GM23338 (cell line): ENCODE measurements at regions not wholly inside any gene's neighbourhood (a gene's known extent, or its start where the extent isn't known, plus 50 kb on each side); places are given as distances from the start of the nearest gene placed in this dataset.

Experiments
- CREB1 ChIP-seq: fragments of 250-450 bp; sonication (Bioruptor Pico); IDR thresholded peaks from 2 replicates; pipeline ENCODE4 v1.5.0; 2020; ENCODE audit warnings: low read depth, mild to moderate bottlenecking, moderate library complexity
- ETS1 ChIP-seq: IDR thresholded peaks from 2 replicates; pipeline ENCODE4 v1.6.1; 2016; ENCODE audit warnings: antibody characterized with exemption
- EZH2 ChIP-seq: fragments of 200-600 bp; sonication (generic); IDR thresholded peaks from one replicate; pipeline ENCODE4 v1.8.0; 2017; ENCODE audit warnings: antibody characterized with exemption, mild to moderate bottlenecking, low read depth; ENCODE audit not compliant: unreplicated experiment
- EZH2phosphoT487 ChIP-seq: fragments of 200-600 bp; sonication (generic); IDR thresholded peaks from one replicate; pipeline ENCODE4 v1.8.1; 2018; ENCODE audit warnings: antibody characterized with exemption; ENCODE audit not compliant: unreplicated experiment
- JUNB ChIP-seq: IDR thresholded peaks from one replicate; pipeline ENCODE4 v1.6.1; 2016; ENCODE audit warnings: antibody characterized with exemption; ENCODE audit not compliant: unreplicated experiment
- NANOG ChIP-seq: IDR thresholded peaks from 2 replicates; pipeline ENCODE4 v1.6.1; 2016; ENCODE audit warnings: antibody characterized with exemption, borderline replicate concordance
- POLR2AphosphoS5 ChIP-seq: IDR thresholded peaks from 2 replicates; pipeline ENCODE4 v1.6.1; 2016; ENCODE audit warnings: antibody characterized with exemption, low read depth
- REST ChIP-seq: IDR thresholded peaks from one replicate; pipeline ENCODE4 v1.6.1; 2018; ENCODE audit warnings: antibody characterized with exemption; ENCODE audit not compliant: unreplicated experiment
- TF ChIP-seq, protein P1 (sequence below), 2 experiments: fragments of 200-600 bp in 1 of 2; sonication (generic) in 1 of 2; conservative IDR thresholded peaks; 2 replicates each; pipeline versions ENCODE4 v1.5.1 to v1.6.1; 2016 to 2017; ENCODE audit warnings: antibody characterized with exemption in 2 of 2, low read depth in 2 of 2, mild to moderate bottlenecking in 2 of 2, moderate library complexity in 1 of 2

DNA sequence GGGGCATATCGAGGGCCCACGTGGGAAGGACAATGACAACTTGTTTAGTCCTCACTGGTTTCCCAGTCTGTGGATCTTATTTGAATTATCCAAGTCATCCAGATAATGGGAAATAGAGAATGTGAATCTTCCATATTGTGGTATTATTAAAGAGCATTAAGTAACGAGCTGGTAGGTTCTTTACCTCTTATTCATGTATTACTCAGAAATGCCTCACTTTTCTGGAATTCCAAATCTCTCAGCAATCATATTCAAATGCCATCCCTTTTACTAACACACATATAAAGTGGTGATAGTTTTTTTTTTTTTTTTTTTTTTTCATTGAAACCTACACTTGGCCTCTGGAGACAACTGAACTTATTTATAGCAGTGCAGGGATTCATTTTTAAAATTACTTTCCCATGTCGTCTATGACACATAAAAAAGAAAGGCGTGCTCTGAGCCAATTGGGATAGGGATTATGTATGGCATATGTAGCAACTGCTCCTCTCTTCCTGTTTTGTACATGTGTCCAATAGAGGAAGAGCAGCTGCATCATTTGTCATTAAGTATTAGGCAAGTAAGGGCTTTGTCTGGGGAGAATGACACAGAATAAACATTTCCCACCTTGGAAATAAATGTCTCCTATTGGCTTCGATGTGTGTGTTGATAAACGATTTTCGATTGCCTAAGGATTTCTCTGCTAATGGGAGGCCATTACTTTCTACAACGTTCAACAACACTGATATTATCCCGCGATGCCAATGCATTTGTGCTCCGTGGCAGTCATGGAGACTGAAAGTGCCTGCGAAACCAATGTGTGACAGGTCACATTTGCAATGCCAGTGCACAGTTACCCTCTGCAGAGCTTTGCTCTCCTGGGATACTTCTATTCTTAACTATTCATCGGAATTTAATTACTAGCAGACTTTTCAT, 78.6 kb upstream of the IFNG-AS1 start:
- TF ChIP-seq, protein P1, sequence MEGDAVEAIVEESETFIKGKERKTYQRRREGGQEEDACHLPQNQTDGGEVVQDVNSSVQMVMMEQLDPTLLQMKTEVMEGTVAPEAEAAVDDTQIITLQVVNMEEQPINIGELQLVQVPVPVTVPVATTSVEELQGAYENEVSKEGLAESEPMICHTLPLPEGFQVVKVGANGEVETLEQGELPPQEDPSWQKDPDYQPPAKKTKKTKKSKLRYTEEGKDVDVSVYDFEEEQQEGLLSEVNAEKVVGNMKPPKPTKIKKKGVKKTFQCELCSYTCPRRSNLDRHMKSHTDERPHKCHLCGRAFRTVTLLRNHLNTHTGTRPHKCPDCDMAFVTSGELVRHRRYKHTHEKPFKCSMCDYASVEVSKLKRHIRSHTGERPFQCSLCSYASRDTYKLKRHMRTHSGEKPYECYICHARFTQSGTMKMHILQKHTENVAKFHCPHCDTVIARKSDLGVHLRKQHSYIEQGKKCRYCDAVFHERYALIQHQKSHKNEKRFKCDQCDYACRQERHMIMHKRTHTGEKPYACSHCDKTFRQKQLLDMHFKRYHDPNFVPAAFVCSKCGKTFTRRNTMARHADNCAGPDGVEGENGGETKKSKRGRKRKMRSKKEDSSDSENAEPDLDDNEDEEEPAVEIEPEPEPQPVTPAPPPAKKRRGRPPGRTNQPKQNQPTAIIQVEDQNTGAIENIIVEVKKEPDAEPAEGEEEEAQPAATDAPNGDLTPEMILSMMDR (conservative IDR thresholded peaks at IDR 0.05; ENCODE audit: low read depth in 2 of 2) = no peak
- TF ChIP-seq POLR2AphosphoS5 (no peak), REST (no peak), EZH2 (no peak), NANOG (no peak), EZH2phosphoT487 (no peak), ETS1 (no peak), CREB1 (CRISPR knock-in tag) (no peak), JUNB (no peak)
